Adrenal gland (tissue), 9 donors: ENCODE measurements at regions not wholly inside any gene's neighbourhood (a gene's known extent, or its start where the extent isn't known, plus 50 kb on each side); places are given as distances from the start of the nearest gene placed in this dataset.

Source experiments
- DNase-seq, 7 donors: peaks; one replicate each; pipeline ENCODE4 v3.0.0-alpha.2; 2019 to 2020
- H3K27ac ChIP-seq, 5 donors: fragments of 200-600 bp; sonication (generic) in 4 of 5; 1 replicate in 3 of 5; 2 replicates in 2 of 5; pipeline versions ENCODE4 v1.5.1 to v1.8.0; 2016 to 2020; ENCODE audit warnings: mild to moderate bottlenecking in 1 of 5
- H3K27me3 ChIP-seq: fragments of 200-600 bp; 2 replicates; pipeline ENCODE4 v1.8.0; 2021
- H3K36me3 ChIP-seq, 2 donors: fragments of 200-600 bp; replicated peaks in 1 of 2; 1 replicate in 1 of 2; 2 replicates in 1 of 2; pipeline versions ENCODE4 v1.5.1 to v1.8.0; 2018 to 2022
- H3K4me1 ChIP-seq, 2 donors: fragments of 200-600 bp; replicated peaks in 1 of 2; 1 replicate in 1 of 2; 2 replicates in 1 of 2; pipeline versions ENCODE4 v1.5.1 to v1.8.0; 2018 to 2021
- H3K4me3 ChIP-seq, 4 donors: fragments of 200-600 bp; sonication (generic) in 3 of 4; one replicate each; pipeline ENCODE4 v1.5.1; 2016 to 2018
- H3K9me3 ChIP-seq, 3 donors: fragments of 200-600 bp; sonication (generic) in 1 of 3; replicated peaks in 1 of 3; 1 replicate in 2 of 3; 2 replicates in 1 of 3; pipeline versions ENCODE4 v1.5.1 to v1.8.0; 2016 to 2021
- POLR2A ChIP-seq, 2 donors: fragments of 450-650 bp; IDR thresholded peaks; one replicate each; pipeline ENCODE4 v1.6.1; 2017; ENCODE audit warnings: antibody characterized with exemption in 2 of 2, mild to moderate bottlenecking in 2 of 2, moderate library complexity in 1 of 2
- WGBS, 4 donors: extraction: QIAGEN DNeasy Blood & Tissue Kit in 2 of 4; methylation state at CpG; one replicate each; pipeline versions ENCODE4 v1.1.5 to v1.1.7; 2013 to 2017; 5-methylcytosine and 5-hydroxymethylcytosine counted together
- intact Hi-C, 2 donors: fragments of 100-400 bp; cut with DNase I; formaldehyde crosslinking; loops; one replicate each; pipeline versions ENCODE4 v1.14.1 to v1.15.0; 2022 to 2023
- TF ChIP-seq, protein P1 (sequence below), 6 experiments: fragments of 450-650 bp in 4 of 6; fragments of 200-600 bp in 2 of 6; sonication (generic) in 1 of 6; IDR thresholded peaks; 1 replicate in 5 of 6; 2 replicates in 1 of 6; pipeline versions ENCODE4 v1.5.1 to v1.8.0; 2016 to 2021; ENCODE audit warnings: antibody characterized with exemption in 6 of 6, mild to moderate bottlenecking in 2 of 6, moderate library complexity in 1 of 6
- donor health status: healthy with polysubstance abuse.
- donor health status: Bipolar disorder and iron deficiency.
- donor health status: DM: yes; HTN: yes; CAD: no.
- donor health status: DM: no; HTN: no; CAD: no.
- donor health status: DM: no; HTN: no; CAD: no.

DNA sequence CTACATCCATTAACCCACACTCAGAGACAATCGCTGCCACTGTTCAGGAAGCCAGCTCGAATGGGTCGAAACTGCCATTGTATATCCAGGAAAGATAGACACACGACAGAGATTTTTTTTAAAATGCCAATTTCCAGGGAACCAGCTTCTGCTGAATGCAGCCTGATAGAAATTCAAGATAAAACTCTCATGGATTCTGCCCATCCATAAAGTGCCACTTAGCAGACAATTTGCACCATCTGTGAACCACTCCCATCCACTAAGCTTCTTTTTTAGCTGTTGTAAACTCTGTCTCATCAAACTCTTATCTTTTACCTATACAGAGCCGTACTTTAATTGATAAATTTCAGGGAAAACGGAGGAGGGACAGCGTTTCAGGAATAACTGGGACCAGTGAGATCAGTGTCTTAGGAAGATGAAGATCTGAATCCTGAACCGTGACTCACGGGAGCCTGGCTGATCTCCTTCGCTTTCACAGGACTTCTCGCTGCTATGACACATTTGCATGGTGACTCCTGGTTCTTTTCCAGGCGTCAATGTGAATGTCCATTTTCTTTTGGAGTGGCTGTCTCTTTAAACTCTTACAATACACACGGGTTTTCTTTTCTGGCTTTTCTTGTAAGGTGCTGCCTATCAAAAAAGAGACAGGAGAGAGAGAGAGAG is 103.4 kb downstream of the FAM204A start:
- TF ChIP-seq, protein P1, sequence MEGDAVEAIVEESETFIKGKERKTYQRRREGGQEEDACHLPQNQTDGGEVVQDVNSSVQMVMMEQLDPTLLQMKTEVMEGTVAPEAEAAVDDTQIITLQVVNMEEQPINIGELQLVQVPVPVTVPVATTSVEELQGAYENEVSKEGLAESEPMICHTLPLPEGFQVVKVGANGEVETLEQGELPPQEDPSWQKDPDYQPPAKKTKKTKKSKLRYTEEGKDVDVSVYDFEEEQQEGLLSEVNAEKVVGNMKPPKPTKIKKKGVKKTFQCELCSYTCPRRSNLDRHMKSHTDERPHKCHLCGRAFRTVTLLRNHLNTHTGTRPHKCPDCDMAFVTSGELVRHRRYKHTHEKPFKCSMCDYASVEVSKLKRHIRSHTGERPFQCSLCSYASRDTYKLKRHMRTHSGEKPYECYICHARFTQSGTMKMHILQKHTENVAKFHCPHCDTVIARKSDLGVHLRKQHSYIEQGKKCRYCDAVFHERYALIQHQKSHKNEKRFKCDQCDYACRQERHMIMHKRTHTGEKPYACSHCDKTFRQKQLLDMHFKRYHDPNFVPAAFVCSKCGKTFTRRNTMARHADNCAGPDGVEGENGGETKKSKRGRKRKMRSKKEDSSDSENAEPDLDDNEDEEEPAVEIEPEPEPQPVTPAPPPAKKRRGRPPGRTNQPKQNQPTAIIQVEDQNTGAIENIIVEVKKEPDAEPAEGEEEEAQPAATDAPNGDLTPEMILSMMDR (IDR thresholded peaks at IDR 0.05), result no peak
- no peak for TF ChIP-seq POLR2A (IDR thresholded peaks at IDR 0.05)
- Histone ChIP-seq H3K9me3 (no peaks in the 10 kb centered on the region), H3K27ac (no peak overlapping the region), H3K36me3 (no peaks in the 10 kb centered on the region), H3K4me3 (no peak overlapping the region), H3K27me3 (peaks cover 44% of the 10 kb centered on the region), H3K4me1 (no peaks in the 10 kb centered on the region)
- intact Hi-C loops, result no loop called here
- WGBS, 4 donors, result 33 to 42% (median 39%) methylated on average over 13 of the region's 13 CpGs
- DNase-seq, result peak in 4 of 7 donors; percentile 20 to 38 (median 30)

DNA sequence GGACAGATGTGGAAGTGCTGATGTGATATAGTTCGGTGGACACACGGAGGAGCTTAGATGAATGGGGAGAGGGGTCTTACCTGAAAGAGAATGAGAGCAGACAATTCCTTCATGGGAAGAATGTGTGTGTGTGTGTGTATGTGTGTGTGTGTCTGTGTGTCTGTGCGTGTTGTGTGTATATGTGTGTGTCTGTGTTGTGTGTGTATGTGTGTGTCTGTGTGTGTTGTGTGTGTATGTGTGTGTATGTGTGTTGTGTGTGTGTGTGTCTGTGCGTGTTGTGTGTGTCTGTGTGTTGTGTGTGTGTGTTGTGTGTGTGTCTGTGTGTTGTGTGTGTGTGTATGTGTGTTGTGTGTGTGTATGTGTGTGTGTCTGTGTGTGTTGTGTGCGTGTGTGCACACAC is 104.2 kb downstream of the FAM204A start:
- intact Hi-C loops, result no loop called here
- WGBS, 4 donors, result 63 to 83% (median 76%) methylated on average over 5 of the region's 5 CpGs

DNA sequence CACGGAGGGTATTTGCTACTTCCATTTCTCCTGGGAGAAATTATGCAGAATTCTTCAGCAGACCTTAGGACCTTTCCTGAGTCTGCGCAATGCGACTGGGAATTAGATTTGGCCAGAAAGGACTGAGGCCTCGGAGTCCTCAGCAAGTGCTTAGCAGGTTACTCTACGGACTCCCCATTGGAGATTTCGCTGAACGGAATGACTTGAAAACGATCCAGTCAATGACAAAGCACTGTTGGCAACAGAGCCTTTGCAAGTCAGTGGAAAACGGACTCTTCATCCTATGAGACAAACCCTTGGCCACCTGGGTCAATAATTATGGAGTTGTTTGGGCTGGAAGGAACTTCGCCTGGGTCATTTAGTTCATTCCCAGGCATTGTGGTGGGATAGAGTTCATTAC is 107.4 kb downstream of the FAM204A start:
- Histone ChIP-seq H3K27me3 (peaks cover 8% of the 10 kb centered on the region), H3K36me3 (no peaks in the 10 kb centered on the region), H3K4me1 (no peaks in the 10 kb centered on the region), H3K9me3 (no peaks in the 10 kb centered on the region), H3K27ac (no peak overlapping the region), H3K4me3 (no peak overlapping the region)
- TF ChIP-seq, protein P1 (IDR thresholded peaks at IDR 0.05), result no peak
- no peak for TF ChIP-seq POLR2A (IDR thresholded peaks at IDR 0.05)
- intact Hi-C loops, result no loop called here
- 63 to 84% (median 71%) methylated on average over 10 of the region's 10 CpGs for WGBS, 4 donors
- no peak for DNase-seq

More for the DNA sequence above, 104.2 kb downstream of the FAM204A start:
- TF ChIP-seq, protein P1 (IDR thresholded peaks at IDR 0.05), result no peak
- no peak for TF ChIP-seq POLR2A (IDR thresholded peaks at IDR 0.05)
- Histone ChIP-seq H3K4me1 (no peaks in the 10 kb centered on the region), H3K4me3 (no peak overlapping the region), H3K27ac (no peak overlapping the region), H3K36me3 (no peaks in the 10 kb centered on the region), H3K9me3 (no peaks in the 10 kb centered on the region), H3K27me3 (peaks cover 36% of the 10 kb centered on the region)
- no peak for DNase-seq

DNA sequence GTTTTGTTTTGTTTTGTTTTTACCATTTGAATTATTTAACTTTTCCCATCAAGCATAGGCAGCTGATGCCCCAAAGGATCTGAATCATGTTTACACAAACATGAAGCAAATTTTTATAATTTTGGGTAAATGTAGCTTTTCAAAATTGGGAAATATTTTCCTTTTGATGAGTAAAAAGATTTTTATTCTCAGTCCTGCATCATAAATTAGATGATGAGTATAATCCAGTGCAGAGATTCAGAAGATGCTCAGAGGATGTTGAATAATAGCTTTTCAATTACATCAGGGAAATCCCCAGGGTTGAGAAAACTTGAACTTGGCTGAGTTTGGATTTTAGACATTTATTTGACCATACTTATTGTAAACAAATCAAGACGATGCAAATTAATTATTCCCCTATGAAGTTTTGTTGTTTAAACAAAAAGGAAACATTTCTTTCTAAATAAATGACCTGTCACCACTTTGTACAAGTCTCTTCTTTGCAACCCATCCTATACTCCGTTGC is 121.7 kb downstream of the FAM204A start:
- Histone ChIP-seq H3K27me3 (no peaks in the 10 kb centered on the region), H3K36me3 (no peaks in the 10 kb centered on the region), H3K9me3 (no peaks in the 10 kb centered on the region), H3K4me3 (no peak overlapping the region), H3K27ac (no peak overlapping the region), H3K4me1 (no peaks in the 10 kb centered on the region)
- TF ChIP-seq, protein P1 (IDR thresholded peaks at IDR 0.05), result no peak
- no peak for TF ChIP-seq POLR2A (IDR thresholded peaks at IDR 0.05)
- intact Hi-C loops, result no loop called here
- 36 to 68% (median 55%) methylated on average over 2 of the region's 2 CpGs for WGBS, 4 donors
- DNase-seq, result no peak
